RKO (cell line): ENCODE measurements at regions not wholly inside any gene's neighbourhood (a gene's known extent, or its start where the extent isn't known, plus 50 kb on each side); places are given as distances from the start of the nearest gene placed in this dataset.
A peak's percentile ranks its signal among the peaks of the same experiment; 100 is the strongest.

Source experiments
- DNase-seq: peaks from one replicate; pipeline ENCODE4 v3.0.0-alpha.2; 2016; ENCODE audit warnings: low spot score

GRCh38 chr5:93320920-93321445, 260.0 kb downstream of the NR2F1-AS1 start:
- no peak for DNase-seq

- no peak for DNase-seq
Measured at GRCh38 chr5:93313672-93314071, 267.3 kb downstream of the NR2F1-AS1 start.

GRCh38 chr5:93311881-93312280, 269.1 kb downstream of the NR2F1-AS1 start:
- DNase-seq: no peak

GRCh38 chr5:93307557-93307956, 273.5 kb downstream of the NR2F1-AS1 start:
- no peak for DNase-seq

- DNase-seq: peak; percentile 1
Measured at GRCh38 chr5:93305984-93306383, 275.0 kb downstream of the NR2F1-AS1 start.

- DNase-seq: no peak
Measured at GRCh38 chr5:93304456-93305250, 276.4 kb downstream of the NR2F1-AS1 start.

GRCh38 chr5:93303291-93303691, 277.7 kb downstream of the NR2F1-AS1 start:
- DNase-seq: no peak

GRCh38 chr5:93302711-93303110, 278.3 kb downstream of the NR2F1-AS1 start:
- no peak for DNase-seq

- no peak for DNase-seq
Measured at GRCh38 chr5:93300945-93301344, 280.1 kb downstream of the NR2F1-AS1 start.

GRCh38 chr5:93300309-93300923, 280.6 kb downstream of the NR2F1-AS1 start:
- no peak for DNase-seq

GRCh38 chr5:93299681-93300308, 281.2 kb downstream of the NR2F1-AS1 start:
- no peak for DNase-seq

- DNase-seq: no peak
Measured at GRCh38 chr5:93297116-93297515, 283.9 kb downstream of the NR2F1-AS1 start.

- no peak for DNase-seq
Measured at GRCh38 chr5:93296338-93296737, 284.7 kb downstream of the NR2F1-AS1 start.

- no peak for DNase-seq
Measured at GRCh38 chr5:93294996-93295395, 286.0 kb downstream of the NR2F1-AS1 start.

- DNase-seq: no peak
Measured at GRCh38 chr5:93294199-93294598, 286.8 kb downstream of the NR2F1-AS1 start.

- no peak for DNase-seq
Measured at GRCh38 chr5:93289942-93290341, 291.1 kb downstream of the NR2F1-AS1 start.

GRCh38 chr5:93285461-93285860, 295.6 kb downstream of the NR2F1-AS1 start:
- no peak for DNase-seq

GRCh38 chr5:93281980-93282772, 298.8 kb downstream of the NR2F1-AS1 start:
- DNase-seq: no peak

- no peak for DNase-seq
Measured at GRCh38 chr5:93280518-93280917, 300.5 kb downstream of the NR2F1-AS1 start.

- DNase-seq: no peak
Measured at GRCh38 chr5:93279296-93279963, 301.6 kb downstream of the NR2F1-AS1 start.

GRCh38 chr5:93278896-93279295, 302.1 kb downstream of the NR2F1-AS1 start:
- DNase-seq: no peak

GRCh38 chr5:93277051-93277450, 304.0 kb downstream of the NR2F1-AS1 start:
- DNase-seq: no peak
